ENCODE measurements at regions not wholly inside any gene's neighbourhood (a gene's known extent, or its start where the extent isn't known, plus 50 kb on each side); places are given as distances from the start of the nearest gene placed in this dataset.

- no peak for DNase-seq (ENCODE audit: low spot score)
- Histone ChIP-seq H3K27ac (no peak overlapping the region), H3K4me1 (no peaks in the 10 kb centered on the region), H3K36me3 (no peaks in the 10 kb centered on the region), H3K4me3 (no peak overlapping the region), H3K9me3 (peaks cover 0 to 5% of the 10 kb centered on the region in 2 donors), H3K27me3 (no peaks in the 10 kb centered on the region)
- no peak for TF ChIP-seq CTCF (IDR thresholded peaks at IDR 0.05)
Observed at GRCh38 chr6:169866140-169866534, 114.7 kb downstream of the ERMARD start.

- Histone ChIP-seq H3K27me3 (no peaks in the 10 kb centered on the region), H3K4me1 (no peaks in the 10 kb centered on the region), H3K27ac (no peak overlapping the region), H3K4me3 (no peak overlapping the region), H3K9me3 (no peaks in the 10 kb centered on the region), H3K36me3 (no peaks in the 10 kb centered on the region)
- no peak for DNase-seq (ENCODE audit: low spot score)
- no peak for TF ChIP-seq CTCF (IDR thresholded peaks at IDR 0.05)
Observed at GRCh38 chr6:169865346-169866139, 114.1 kb downstream of the ERMARD start.

- Histone ChIP-seq H3K4me3 (no peak overlapping the region), H3K27me3 (no peaks in the 10 kb centered on the region), H3K9me3 (no peaks in the 10 kb centered on the region), H3K4me1 (no peaks in the 10 kb centered on the region), H3K36me3 (no peaks in the 10 kb centered on the region), H3K27ac (no peak overlapping the region)
- TF ChIP-seq CTCF (IDR thresholded peaks at IDR 0.05) = no peak
- no peak for DNase-seq (ENCODE audit: low spot score)
Observed at GRCh38 chr6:169864148-169865020, 113.0 kb downstream of the ERMARD start.

GRCh38 chr6:169863710-169864109 lies 112.3 kb downstream of the ERMARD start:
- Histone ChIP-seq H3K27me3 (no peaks in the 10 kb centered on the region), H3K27ac (no peak overlapping the region), H3K4me3 (no peak overlapping the region), H3K4me1 (no peaks in the 10 kb centered on the region), H3K9me3 (no peaks in the 10 kb centered on the region), H3K36me3 (no peaks in the 10 kb centered on the region)
- TF ChIP-seq CTCF (IDR thresholded peaks at IDR 0.05) = no peak
- DNase-seq (ENCODE audit: low spot score) = no peak

GRCh38 chr6:169862892-169863525 lies 111.6 kb downstream of the ERMARD start:
- Histone ChIP-seq H3K27ac (no peak overlapping the region), H3K4me3 (no peak overlapping the region), H3K27me3 (no peaks in the 10 kb centered on the region), H3K36me3 (no peaks in the 10 kb centered on the region), H3K4me1 (no peaks in the 10 kb centered on the region), H3K9me3 (peaks cover 0 to 2% of the 10 kb centered on the region in 2 donors)
- DNase-seq (ENCODE audit: low spot score) = no peak
- TF ChIP-seq CTCF (IDR thresholded peaks at IDR 0.05) = no peak
